GM12873 (cell line): ENCODE measurements at regions not wholly inside any gene's neighbourhood (a gene's known extent, or its start where the extent isn't known, plus 50 kb on each side); places are given as distances from the start of the nearest gene placed in this dataset.

Experiments used
- TF ChIP-seq, protein P1 (sequence below): IDR thresholded peaks from 2 replicates; pipeline ENCODE4 v1.5.1; 2012; ENCODE audit warnings: low read depth, mild to moderate bottlenecking, moderate library complexity, low read length, control low read depth; ENCODE audit not compliant: insufficient read depth; ENCODE audit errors: missing control alignments

DNA sequence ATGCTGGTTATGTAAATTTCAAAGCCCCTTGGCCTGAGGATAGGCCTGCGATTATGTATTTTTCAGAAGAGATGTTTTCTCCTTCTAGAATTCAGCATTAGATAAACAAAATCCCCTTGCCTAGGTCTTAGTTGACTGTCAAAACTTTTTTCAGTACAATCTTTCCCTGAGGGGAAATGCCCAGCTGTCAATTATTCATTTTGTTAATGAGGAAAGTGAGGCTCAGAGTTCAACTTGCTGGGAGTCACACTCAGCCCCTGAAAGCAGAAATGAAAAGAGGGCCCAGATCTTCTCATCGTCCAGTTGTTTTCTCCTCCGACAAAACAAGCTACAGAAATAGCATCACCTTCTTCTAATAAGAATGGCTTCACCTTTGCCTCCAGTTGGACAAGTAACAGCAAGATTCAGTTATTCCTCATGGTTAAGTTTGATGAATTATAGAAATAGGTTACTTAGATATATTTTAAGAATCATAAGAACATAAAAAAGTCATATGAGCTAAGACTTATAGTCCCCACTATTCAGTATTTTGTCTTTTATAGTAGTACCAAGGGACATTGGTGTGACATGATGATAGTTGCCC, 627.1 kb upstream of the WWC1 start:
- TF ChIP-seq, protein P1, sequence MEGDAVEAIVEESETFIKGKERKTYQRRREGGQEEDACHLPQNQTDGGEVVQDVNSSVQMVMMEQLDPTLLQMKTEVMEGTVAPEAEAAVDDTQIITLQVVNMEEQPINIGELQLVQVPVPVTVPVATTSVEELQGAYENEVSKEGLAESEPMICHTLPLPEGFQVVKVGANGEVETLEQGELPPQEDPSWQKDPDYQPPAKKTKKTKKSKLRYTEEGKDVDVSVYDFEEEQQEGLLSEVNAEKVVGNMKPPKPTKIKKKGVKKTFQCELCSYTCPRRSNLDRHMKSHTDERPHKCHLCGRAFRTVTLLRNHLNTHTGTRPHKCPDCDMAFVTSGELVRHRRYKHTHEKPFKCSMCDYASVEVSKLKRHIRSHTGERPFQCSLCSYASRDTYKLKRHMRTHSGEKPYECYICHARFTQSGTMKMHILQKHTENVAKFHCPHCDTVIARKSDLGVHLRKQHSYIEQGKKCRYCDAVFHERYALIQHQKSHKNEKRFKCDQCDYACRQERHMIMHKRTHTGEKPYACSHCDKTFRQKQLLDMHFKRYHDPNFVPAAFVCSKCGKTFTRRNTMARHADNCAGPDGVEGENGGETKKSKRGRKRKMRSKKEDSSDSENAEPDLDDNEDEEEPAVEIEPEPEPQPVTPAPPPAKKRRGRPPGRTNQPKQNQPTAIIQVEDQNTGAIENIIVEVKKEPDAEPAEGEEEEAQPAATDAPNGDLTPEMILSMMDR = no peak

DNA sequence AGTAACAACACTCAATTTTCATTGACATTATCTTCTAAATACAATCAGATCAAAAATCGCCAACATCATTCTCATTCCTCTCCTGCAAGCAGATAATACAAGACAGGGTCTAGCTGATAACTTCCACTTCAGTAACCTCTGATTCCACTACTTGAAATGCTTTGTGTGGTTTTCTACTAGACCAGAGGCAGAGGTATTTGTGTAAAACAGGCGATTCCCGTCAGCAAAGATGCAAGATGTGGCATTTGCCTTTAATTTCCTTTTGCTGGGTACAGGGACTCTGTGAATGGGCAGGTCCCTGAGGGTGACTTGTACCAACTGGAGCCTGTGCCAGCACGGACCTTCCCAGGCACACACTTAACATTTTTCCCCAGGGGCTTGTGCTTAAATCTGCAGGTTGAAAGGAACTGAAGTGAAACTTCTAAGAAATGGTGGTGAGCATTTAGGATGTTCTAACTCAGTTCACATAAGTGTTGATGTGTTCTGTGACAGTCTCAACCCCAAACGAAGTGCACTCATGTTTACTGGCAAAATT, 625.5 kb upstream of the WWC1 start:
- TF ChIP-seq, protein P1 = no peak

DNA sequence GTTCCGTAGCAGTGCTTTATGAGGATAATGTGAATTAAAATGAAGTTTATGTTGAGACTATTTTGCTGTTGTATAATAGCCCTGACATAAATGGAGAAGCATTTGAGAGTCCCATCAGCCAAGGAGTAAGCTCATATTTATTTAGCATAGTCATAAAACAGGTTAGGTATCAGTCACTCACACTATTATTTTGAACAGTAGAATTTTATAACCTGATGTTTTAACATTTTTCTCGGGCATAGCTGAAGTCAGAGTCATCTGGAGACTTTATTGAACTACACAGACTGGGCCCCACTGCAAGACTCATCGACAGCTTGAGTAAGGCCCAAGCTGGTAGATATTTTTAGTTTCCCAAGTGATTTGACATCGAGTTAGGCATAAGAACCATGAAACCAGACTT, 620.3 kb upstream of the WWC1 start:
- TF ChIP-seq, protein P1 = no peak

DNA sequence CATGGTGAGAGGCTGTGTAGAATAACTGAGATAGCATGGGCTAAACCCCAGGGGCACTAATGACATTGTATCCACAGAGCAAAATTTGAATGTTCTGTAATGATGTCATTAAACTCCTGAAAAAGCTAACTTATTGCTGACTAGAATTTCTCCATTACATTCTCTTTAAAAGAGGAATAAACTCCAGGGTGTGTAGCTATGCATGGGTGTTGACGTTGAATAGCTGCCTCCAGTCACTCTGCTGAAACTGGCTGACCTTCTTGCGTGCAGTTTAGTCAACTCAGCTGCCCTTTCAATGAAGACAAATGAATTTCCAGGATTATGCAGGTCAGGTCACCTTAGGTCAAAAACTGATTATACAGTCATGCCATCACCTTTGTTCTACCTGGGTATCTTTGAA, 617.5 kb upstream of the WWC1 start:
- TF ChIP-seq, protein P1 = no peak

DNA sequence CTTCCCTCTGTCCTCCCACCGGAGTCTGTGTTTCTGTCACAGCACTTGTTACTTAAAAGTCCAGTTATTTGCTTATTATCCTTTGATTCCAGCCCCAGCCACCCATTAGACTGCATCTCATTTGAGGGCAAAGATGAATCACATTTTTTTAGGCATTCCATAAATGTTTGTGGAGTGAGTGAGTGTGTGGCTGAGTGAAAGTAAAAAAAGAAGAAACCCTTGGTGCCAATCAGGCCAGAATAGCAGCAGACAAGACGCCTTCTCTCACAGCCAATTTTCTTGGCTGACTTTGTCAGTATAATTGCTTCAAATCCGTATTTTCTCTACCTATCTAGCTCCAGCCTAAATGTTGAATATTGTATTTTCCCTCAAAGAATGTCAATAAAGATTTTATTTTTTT, 613.0 kb upstream of the WWC1 start:
- TF ChIP-seq, protein P1 = no peak

DNA sequence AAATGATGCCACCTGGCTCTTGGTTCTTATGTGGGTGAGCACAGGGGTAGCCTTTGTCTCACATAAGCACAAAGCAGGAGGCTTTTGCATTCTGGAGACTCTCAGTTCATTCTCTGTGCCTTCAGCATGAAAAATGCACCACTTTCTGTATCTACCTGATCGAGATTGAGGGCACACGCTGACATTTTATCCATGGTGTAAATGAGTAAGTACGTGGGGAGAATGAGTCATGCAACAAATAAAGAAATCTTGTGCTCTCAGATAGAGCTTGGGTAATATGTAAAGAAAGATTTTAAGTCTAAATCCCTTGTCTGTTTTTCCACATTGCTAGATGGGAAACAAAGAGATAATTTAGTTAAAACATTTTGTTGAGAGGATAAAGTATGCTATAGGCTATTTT, 607.2 kb upstream of the WWC1 start:
- TF ChIP-seq, protein P1 = no peak

DNA sequence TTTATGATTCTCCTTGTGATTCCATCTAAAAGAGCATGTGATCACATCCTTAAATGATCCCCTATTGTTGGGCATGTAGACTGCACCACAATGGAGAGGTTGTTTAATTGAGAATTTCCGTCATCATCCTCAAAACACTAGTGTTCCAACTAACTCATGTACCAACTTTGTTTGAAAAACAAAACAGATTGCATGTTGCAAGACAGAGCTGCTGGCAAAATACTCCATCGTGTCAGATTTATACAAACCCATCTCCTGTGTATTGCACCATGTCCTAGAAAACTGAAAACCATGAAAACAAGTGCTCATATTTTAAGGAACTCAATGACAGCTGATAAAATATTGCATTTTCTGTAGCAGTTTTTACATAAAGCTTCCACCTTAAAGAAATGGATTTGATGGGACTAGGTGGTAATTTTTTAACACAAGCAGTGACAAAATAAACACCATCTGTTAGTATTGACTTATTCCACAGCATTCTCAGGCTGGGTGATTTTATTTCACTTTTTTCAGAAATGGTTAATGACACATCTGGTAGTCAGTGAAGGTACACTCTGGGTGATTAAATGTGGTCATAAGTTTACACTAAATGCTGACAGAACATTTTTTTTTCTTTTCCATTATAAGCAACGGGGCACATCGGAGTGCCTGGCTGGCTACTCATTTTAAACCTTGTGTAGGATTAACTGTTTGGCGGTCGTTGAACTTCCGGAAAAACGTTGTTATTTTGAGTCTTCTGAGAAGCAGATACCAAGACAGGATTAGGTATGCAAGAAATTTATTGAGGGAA, 602.9 kb upstream of the WWC1 start:
- TF ChIP-seq, protein P1 = no peak
